Effector memory CD4-positive, alpha-beta T cell (primary cell): ENCODE measurements at regions not wholly inside any gene's neighbourhood (a gene's known extent, or its start where the extent isn't known, plus 50 kb on each side); places are given as distances from the start of the nearest gene placed in this dataset.

ENCODE experiments used
- DNase-seq, 3 donors: peaks; one replicate each; pipeline ENCODE4 v3.0.0-alpha.2; 2020
- H3K27ac ChIP-seq: 2 replicates; pipeline ENCODE4 v1.7.0; 2013; ENCODE audit warnings: mild to moderate bottlenecking, low read length, moderate library complexity; ENCODE audit not compliant: insufficient read depth, poor library complexity, severe bottlenecking
- H3K27me3 ChIP-seq: replicated peaks from 2 replicates; pipeline ENCODE4 v1.7.0; 2013; ENCODE audit warnings: mild to moderate bottlenecking, low read length; ENCODE audit not compliant: insufficient read depth, control insufficient read depth, poor library complexity, severe bottlenecking
- H3K36me3 ChIP-seq: 2 replicates; pipeline ENCODE4 v1.7.0; 2013; ENCODE audit warnings: mild to moderate bottlenecking, low read length, moderate library complexity; ENCODE audit not compliant: control insufficient read depth, insufficient read depth
- H3K4me1 ChIP-seq: 2 replicates; pipeline ENCODE4 v1.7.0; 2013; ENCODE audit warnings: low read length, mild to moderate bottlenecking; ENCODE audit not compliant: control insufficient read depth, insufficient read depth, poor library complexity, severe bottlenecking
- H3K4me3 ChIP-seq: 2 replicates; pipeline ENCODE4 v1.7.0; 2013; ENCODE audit warnings: low read length, low read depth, mild to moderate bottlenecking; ENCODE audit not compliant: insufficient read depth, poor library complexity, severe bottlenecking
- H3K9me3 ChIP-seq: 2 replicates; pipeline ENCODE4 v1.7.0; 2013; ENCODE audit warnings: mild to moderate bottlenecking, low read length, moderate library complexity; ENCODE audit not compliant: control insufficient read depth

DNA sequence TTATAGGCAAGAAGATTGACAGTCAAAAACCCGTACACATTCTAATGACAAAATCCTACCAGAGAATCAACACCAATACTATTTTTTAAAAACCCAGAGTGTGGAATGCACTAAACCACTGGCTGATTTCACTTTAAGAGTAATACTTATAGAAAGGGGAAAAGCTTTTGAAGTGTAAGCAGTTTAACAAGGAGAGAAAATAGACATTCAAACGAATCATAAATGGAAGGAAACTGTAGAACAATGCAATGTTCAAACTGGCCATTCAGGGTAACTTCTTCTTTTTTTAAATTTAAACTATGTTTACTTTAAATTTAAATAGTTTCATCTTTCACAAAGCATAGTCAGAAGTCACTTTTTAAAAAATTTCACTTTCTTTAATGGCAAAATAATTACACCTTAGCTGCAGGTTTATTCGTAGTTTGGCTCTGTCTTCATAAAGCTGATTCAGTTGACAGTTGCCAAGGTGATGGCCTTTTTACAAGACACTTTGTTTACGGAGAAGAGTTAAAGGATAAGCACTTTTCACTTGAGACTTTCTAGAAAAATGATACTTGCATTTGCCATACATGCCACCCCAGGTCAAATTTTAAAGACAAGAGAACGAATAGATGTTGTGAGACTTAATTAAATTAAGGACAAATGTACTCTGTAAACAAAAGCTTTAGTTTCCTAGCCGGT lies 82.4 kb upstream of the KLF3 start:
- Histone ChIP-seq H3K27ac (no peak overlapping the region), H3K27me3 (no peaks in the 10 kb centered on the region), H3K4me1 (no peaks in the 10 kb centered on the region), H3K4me3 (no peak overlapping the region), H3K9me3 (no peaks in the 10 kb centered on the region), H3K36me3 (no peaks in the 10 kb centered on the region)
- no peak for DNase-seq

GRCh38 chr4:38582445-38582844 lies 81.6 kb upstream of the KLF3 start:
- Histone ChIP-seq H3K4me1 (no peaks in the 10 kb centered on the region), H3K4me3 (no peak overlapping the region), H3K27ac (no peak overlapping the region), H3K9me3 (no peaks in the 10 kb centered on the region), H3K36me3 (no peaks in the 10 kb centered on the region), H3K27me3 (no peaks in the 10 kb centered on the region)
- no peak for DNase-seq

- DNase-seq = peak in 1 of 3 donors; percentile 2
- no peaks in the 10 kb centered on the region for H3K27me3 ChIP-seq
- H3K9me3 ChIP-seq = no peaks in the 10 kb centered on the region
- no peaks in the 10 kb centered on the region for H3K36me3 ChIP-seq
- H3K4me1 ChIP-seq = no peaks in the 10 kb centered on the region
- no peak overlapping the region for H3K4me3 ChIP-seq
- no peak overlapping the region for H3K27ac ChIP-seq
Observed at GRCh38 chr4:38582889-38583470, 81.0 kb upstream of the KLF3 start.

- H3K27ac ChIP-seq = no peak overlapping the region
- H3K36me3 ChIP-seq = no peaks in the 10 kb centered on the region
- no peaks in the 10 kb centered on the region for H3K27me3 ChIP-seq
- no peaks in the 10 kb centered on the region for H3K4me1 ChIP-seq
- no peak for DNase-seq
- no peak overlapping the region for H3K4me3 ChIP-seq
- H3K9me3 ChIP-seq = peaks cover under 1% of the 10 kb centered on the region
Observed at GRCh38 chr4:38585871-38586270, 78.1 kb upstream of the KLF3 start.

DNA sequence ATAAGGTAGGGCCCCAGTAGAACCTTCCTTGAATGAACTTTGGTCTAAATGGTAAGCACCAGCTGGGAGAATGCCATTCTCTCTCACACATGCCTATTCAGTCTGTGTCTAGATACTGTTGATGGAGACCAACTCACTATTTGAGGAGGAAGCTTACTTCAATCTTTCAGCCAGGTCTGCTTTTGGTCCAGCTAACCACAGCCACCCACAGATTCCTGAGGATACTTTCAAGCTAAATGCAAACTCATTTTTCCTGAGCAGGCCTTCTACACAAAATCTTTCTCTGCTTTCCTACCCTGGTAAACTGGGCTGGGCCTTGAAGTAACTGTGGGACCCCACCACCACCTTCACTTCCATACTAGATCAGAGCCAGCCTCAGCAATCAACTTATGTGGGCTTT lies 76.9 kb upstream of the KLF3 start:
- no peak overlapping the region for H3K27ac ChIP-seq
- H3K9me3 ChIP-seq = peaks cover 6% of the 10 kb centered on the region
- no peaks in the 10 kb centered on the region for H3K4me1 ChIP-seq
- H3K4me3 ChIP-seq = no peak overlapping the region
- no peak for DNase-seq
- no peaks in the 10 kb centered on the region for H3K36me3 ChIP-seq
- no peaks in the 10 kb centered on the region for H3K27me3 ChIP-seq

- DNase-seq = no peak
- peaks cover 6% of the 10 kb centered on the region for H3K9me3 ChIP-seq
Observed at GRCh38 chr4:38590046-38590445, 74.0 kb upstream of the KLF3 start.

DNA sequence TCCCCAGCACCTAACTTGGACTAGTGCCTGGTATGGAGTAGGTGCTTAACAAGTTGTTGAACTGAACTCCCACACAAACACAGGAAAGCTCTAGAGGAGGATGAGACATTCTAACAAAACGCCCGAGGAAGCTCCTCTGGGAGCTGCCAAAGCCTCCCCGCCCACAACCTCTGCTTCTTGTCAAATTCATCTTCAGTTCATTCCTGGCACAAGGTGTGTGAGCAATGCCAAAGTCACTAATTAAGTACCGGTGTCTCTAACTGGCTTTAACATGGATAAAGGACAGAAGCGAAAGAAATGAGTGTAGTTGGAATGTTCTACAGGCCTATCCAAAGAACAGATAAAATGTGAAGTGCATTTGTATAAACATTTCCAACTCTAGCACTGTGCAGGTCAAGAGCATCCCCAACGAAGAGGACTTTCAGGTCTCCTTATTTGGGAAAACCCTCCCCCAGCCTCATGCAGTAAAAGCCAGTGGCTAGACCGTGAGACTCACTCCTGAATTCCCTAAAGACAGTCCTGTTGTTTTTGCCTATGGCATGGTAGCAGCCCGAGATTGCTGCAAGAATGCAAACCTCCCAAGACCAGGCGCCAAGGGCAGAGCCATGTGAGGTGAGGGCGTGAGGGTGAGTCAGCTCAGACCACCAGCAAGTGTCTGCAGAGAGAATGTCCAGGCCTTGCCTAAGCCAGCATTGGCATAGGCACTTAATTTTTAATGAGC lies 72.2 kb upstream of the KLF3 start:
- H3K27me3 ChIP-seq = no peaks in the 10 kb centered on the region
- no peak overlapping the region for H3K4me3 ChIP-seq
- no peaks in the 10 kb centered on the region for H3K36me3 ChIP-seq
- no peak for DNase-seq
- no peak overlapping the region for H3K27ac ChIP-seq
- no peaks in the 10 kb centered on the region for H3K4me1 ChIP-seq
- peaks cover 6% of the 10 kb centered on the region for H3K9me3 ChIP-seq

More at GRCh38 chr4:38590046-38590445, 74.0 kb upstream of the KLF3 start:
- Histone ChIP-seq H3K36me3 (no peaks in the 10 kb centered on the region), H3K27ac (no peak overlapping the region), H3K4me3 (no peak overlapping the region), H3K27me3 (no peaks in the 10 kb centered on the region), H3K4me1 (no peaks in the 10 kb centered on the region)

DNA sequence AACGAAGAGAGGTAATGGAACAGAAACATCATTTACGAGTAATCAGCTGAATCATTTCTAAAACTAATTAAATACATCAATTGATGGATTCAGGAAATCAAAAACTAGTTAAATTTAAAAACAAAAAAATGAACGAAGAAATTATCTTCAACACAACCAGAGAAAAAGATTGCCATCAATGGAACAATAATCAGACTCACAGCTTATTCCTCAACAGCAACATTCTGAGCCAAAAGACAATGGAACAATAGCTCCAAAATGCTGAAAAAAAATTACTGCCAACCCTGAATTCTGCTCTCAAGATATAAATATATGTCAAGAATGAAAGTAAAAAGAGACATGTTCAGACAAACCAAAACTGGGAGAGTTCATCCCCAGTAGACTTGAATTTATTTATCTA lies 65.5 kb upstream of the KLF3 start:
- DNase-seq = no peak

DNA sequence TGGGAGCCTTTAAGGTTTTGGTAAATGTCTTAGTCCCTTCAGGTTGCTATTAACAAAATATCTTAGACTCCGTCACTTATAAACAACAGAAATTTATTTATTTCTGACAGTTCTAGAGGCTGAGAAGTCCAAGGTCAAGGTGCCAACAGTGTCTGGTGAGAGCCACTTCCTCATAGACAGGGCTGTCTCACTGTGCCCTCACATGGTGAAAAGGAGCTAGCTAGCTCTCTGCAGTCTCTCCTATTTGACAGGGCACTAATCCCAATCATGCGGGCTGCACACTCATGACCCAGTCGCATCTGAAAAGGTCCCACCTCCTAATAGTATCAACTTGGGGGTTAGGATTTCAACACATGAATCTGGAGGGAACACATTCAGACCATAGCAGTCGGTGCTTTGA lies 63.4 kb upstream of the KLF3 start:
- DNase-seq = no peak
- Histone ChIP-seq H3K27me3 (no peaks in the 10 kb centered on the region), H3K9me3 (no peaks in the 10 kb centered on the region), H3K4me1 (no peaks in the 10 kb centered on the region), H3K27ac (no peak overlapping the region), H3K4me3 (no peak overlapping the region), H3K36me3 (no peaks in the 10 kb centered on the region)

More for the DNA sequence above, 65.5 kb upstream of the KLF3 start:
- H3K9me3 ChIP-seq = no peaks in the 10 kb centered on the region
- H3K4me1 ChIP-seq = no peaks in the 10 kb centered on the region
- H3K27me3 ChIP-seq = no peaks in the 10 kb centered on the region
- no peak overlapping the region for H3K4me3 ChIP-seq
- no peaks in the 10 kb centered on the region for H3K36me3 ChIP-seq
- H3K27ac ChIP-seq = no peak overlapping the region

- no peak for DNase-seq
- Histone ChIP-seq H3K4me3 (no peak overlapping the region), H3K27ac (no peak overlapping the region)
Observed at GRCh38 chr4:38601244-38601915, 62.6 kb upstream of the KLF3 start.

More at GRCh38 chr4:38601244-38601915, 62.6 kb upstream of the KLF3 start:
- H3K27me3 ChIP-seq = no peaks in the 10 kb centered on the region
- no peaks in the 10 kb centered on the region for H3K9me3 ChIP-seq
- H3K36me3 ChIP-seq = no peaks in the 10 kb centered on the region
- no peaks in the 10 kb centered on the region for H3K4me1 ChIP-seq
